ENCODE measurements at regions not wholly inside any gene's neighbourhood (a gene's known extent, or its start where the extent isn't known, plus 50 kb on each side); places are given as distances from the start of the nearest gene placed in this dataset.

GRCh38 chr20:43825581-43825980 lies 89.1 kb upstream of the TOX2 start:
- H3K4me3 ChIP-seq = no peak overlapping the region
- peaks cover 1% of the 10 kb centered on the region for H3K9me3 ChIP-seq
- DNase-seq (ENCODE audit: low spot score) (no peak), ATAC-seq (ENCODE audit: insufficient number of reproducible peaks, low FRiP score, low read depth) (no peak)
- no peaks in the 10 kb centered on the region for H3K36me3 ChIP-seq
- no peak for TF ChIP-seq CTCF (IDR thresholded peaks at IDR 0.05)
- no peaks in the 10 kb centered on the region for H3K4me1 ChIP-seq (ENCODE audit: control insufficient read depth in 1 of 2, low read depth in 2 of 2)
- H3K27me3 ChIP-seq (replicated peaks; ENCODE audit: insufficient read depth) = no peaks in the 10 kb centered on the region
- H3K27ac ChIP-seq = no peak overlapping the region

GRCh38 chr20:43825051-43825402 lies 89.6 kb upstream of the TOX2 start:
- TF ChIP-seq CTCF (IDR thresholded peaks at IDR 0.05) = no peak
- no peaks in the 10 kb centered on the region for H3K9me3 ChIP-seq
- no peak overlapping the region for H3K27ac ChIP-seq
- H3K36me3 ChIP-seq = no peaks in the 10 kb centered on the region
- ATAC-seq (ENCODE audit: insufficient number of reproducible peaks, low FRiP score, low read depth) (no peak), DNase-seq (ENCODE audit: low spot score) (no peak)
- no peaks in the 10 kb centered on the region for H3K4me1 ChIP-seq (ENCODE audit: control insufficient read depth in 1 of 2, low read depth in 2 of 2)
- no peaks in the 10 kb centered on the region for H3K27me3 ChIP-seq (replicated peaks; ENCODE audit: insufficient read depth)
- no peak overlapping the region for H3K4me3 ChIP-seq

GRCh38 chr20:43824309-43825050 lies 90.2 kb upstream of the TOX2 start:
- Histone ChIP-seq H3K27me3 (replicated peaks; ENCODE audit: insufficient read depth) (no peaks in the 10 kb centered on the region), H3K36me3 (no peaks in the 10 kb centered on the region), H3K27ac (no peak overlapping the region), H3K4me3 (no peak overlapping the region), H3K4me1 (ENCODE audit: control insufficient read depth in 1 of 2, low read depth in 2 of 2) (no peaks in the 10 kb centered on the region), H3K9me3 (no peaks in the 10 kb centered on the region)
- ATAC-seq (ENCODE audit: insufficient number of reproducible peaks, low FRiP score, low read depth) = no peak
- DNase-seq (ENCODE audit: low spot score) = no peak
- no peak for TF ChIP-seq CTCF (IDR thresholded peaks at IDR 0.05)

DNA sequence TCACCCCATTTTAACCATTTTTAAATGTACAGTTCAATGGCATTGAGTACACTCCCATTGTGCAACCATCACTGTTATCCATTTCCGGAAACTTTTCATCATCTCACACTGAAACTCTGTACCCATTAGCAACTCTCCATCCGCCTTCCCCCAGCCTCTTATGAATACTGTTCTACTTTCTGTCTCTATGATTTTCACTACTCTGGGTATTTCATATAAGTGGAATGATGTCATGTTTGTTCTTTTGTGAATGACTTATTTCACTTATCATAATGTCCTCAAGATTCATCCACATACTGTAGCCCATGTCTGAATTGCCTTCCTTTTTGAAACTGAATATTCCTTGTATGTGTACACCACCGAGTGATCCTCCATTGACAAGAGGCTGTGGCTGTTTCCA lies 92.9 kb upstream of the TOX2 start:
- no peak overlapping the region for H3K27ac ChIP-seq
- no peak for ATAC-seq (ENCODE audit: insufficient number of reproducible peaks, low FRiP score, low read depth)
- H3K9me3 ChIP-seq = no peaks in the 10 kb centered on the region
- no peaks in the 10 kb centered on the region for H3K36me3 ChIP-seq
- no peak for DNase-seq (ENCODE audit: low spot score)
- no peaks in the 10 kb centered on the region for H3K4me1 ChIP-seq (ENCODE audit: control insufficient read depth in 1 of 2, low read depth in 2 of 2)
- no peak for TF ChIP-seq CTCF (IDR thresholded peaks at IDR 0.05)
- no peak overlapping the region for H3K4me3 ChIP-seq
- H3K27me3 ChIP-seq (replicated peaks; ENCODE audit: insufficient read depth) = no peaks in the 10 kb centered on the region

- Histone ChIP-seq H3K36me3 (no peaks in the 10 kb centered on the region), H3K27ac (no peak overlapping the region), H3K4me3 (no peak overlapping the region), H3K4me1 (ENCODE audit: control insufficient read depth in 1 of 2, low read depth in 2 of 2) (no peaks in the 10 kb centered on the region), H3K27me3 (replicated peaks; ENCODE audit: insufficient read depth) (no peaks in the 10 kb centered on the region), H3K9me3 (no peaks in the 10 kb centered on the region)
- DNase-seq (ENCODE audit: low spot score) (no peak), ATAC-seq (ENCODE audit: insufficient number of reproducible peaks, low FRiP score, low read depth) (no peak)
- no peak for TF ChIP-seq CTCF (IDR thresholded peaks at IDR 0.05)
Observed at GRCh38 chr20:43820731-43821330, 93.8 kb upstream of the TOX2 start.
